AG09309 (cell line): ENCODE measurements at regions not wholly inside any gene's neighbourhood (a gene's known extent, or its start where the extent isn't known, plus 50 kb on each side); places are given as distances from the start of the nearest gene placed in this dataset.
"Not testable (repeated sequence)": the region's sequence is repeated elsewhere in the genome, so short reads cannot be mapped to it uniquely, and the experiment has no call there.

Experiments used
- DNase-seq: peaks from one replicate; pipeline ENCODE4 v3.0.0-alpha.2; 2010; ENCODE audit warnings: low read depth
- H3K4me3 ChIP-seq: 2 replicates; pipeline ENCODE4 v1.5.1; 2011; ENCODE audit warnings: mild to moderate bottlenecking, low read depth, low read length, moderate library complexity; ENCODE audit not compliant: control insufficient read depth
- CTCF ChIP-seq: IDR thresholded peaks from 2 replicates; pipeline ENCODE4 v1.5.1; 2011; ENCODE audit warnings: mild to moderate bottlenecking, low read depth, low read length, inconsistent platforms; ENCODE audit not compliant: insufficient read depth, control insufficient read depth; ENCODE audit errors: missing control alignments

- no peak for DNase-seq
- no peak for TF ChIP-seq CTCF
- H3K4me3 ChIP-seq, result no peak overlapping the region
Measured at GRCh38 chr22:26942637-26942957, 285.2 kb downstream of the MIAT start.

GRCh38 chr22:26945565-26945964, 288.2 kb downstream of the MIAT start:
- TF ChIP-seq CTCF, result no peak
- no peak overlapping the region for H3K4me3 ChIP-seq
- no peak for DNase-seq

- DNase-seq, result no peak
- no peak overlapping the region for H3K4me3 ChIP-seq
- no peak for TF ChIP-seq CTCF
Measured at GRCh38 chr22:26949193-26949592, 291.8 kb downstream of the MIAT start.

GRCh38 chr22:26951139-26951538, 293.8 kb downstream of the MIAT start:
- not testable (repeated sequence) for DNase-seq, H3K4me3 ChIP-seq

GRCh38 chr22:26952004-26952403, 294.6 kb downstream of the MIAT start:
- no peak for DNase-seq
- H3K4me3 ChIP-seq, result no peak overlapping the region
- TF ChIP-seq CTCF, result no peak

- no peak overlapping the region for H3K4me3 ChIP-seq
- TF ChIP-seq CTCF, result no peak
- no peak for DNase-seq
Measured at GRCh38 chr22:26952451-26953011, 295.1 kb downstream of the MIAT start.

- no peak for DNase-seq
- TF ChIP-seq CTCF, result no peak
- H3K4me3 ChIP-seq, result no peak overlapping the region
Measured at GRCh38 chr22:26953012-26953883, 295.9 kb downstream of the MIAT start.
